GM18858 (cell line): ENCODE measurements at regions not wholly inside any gene's neighbourhood (a gene's known extent, or its start where the extent isn't known, plus 50 kb on each side); places are given as distances from the start of the nearest gene placed in this dataset.

Experiments used
- ATAC-seq: cut with Tn5 transposase; IDR thresholded peaks from one replicate; pipeline ENCODE4 v1.9.1; 2021; ENCODE audit not compliant: unreplicated experiment

DNA sequence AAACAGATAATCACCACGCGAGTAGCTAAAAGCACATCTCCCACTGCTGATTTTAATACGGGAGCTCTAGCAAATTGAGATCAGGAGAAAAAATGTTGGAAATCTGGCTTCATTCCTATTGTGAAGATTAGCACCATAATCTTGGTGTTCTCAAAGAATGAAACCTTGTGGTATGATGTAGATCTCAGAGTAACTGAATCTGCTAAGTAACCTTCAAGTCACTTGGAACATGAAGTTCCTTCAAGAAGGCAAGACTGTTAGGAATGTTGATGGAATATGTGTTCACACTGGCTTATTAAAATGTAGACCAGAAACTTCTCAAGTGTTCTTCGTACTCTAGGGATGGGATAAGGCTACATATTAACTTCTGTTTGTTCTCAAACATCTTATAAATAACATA, 117.4 kb upstream of the CHRM3 start:
- ATAC-seq: no peak

DNA sequence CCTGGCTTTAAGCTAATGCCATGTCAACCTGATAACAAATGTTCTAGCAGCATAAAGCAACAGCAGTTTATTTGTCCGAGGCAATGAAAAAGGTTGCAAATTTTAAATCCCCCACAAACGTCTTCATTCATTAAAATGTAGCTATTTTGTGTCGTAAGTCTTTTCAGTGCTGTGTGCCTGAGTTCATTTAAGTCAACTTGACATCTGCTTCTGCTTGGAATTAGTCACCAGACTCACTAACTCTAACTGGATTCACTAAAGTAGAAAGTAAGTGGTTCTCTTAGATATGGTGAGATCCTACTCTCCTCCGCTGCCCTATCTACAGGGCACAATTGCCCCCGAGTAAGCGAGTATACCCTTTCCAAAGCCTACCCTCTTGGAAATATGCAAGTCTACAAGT, 118.4 kb upstream of the CHRM3 start:
- no peak for ATAC-seq

DNA sequence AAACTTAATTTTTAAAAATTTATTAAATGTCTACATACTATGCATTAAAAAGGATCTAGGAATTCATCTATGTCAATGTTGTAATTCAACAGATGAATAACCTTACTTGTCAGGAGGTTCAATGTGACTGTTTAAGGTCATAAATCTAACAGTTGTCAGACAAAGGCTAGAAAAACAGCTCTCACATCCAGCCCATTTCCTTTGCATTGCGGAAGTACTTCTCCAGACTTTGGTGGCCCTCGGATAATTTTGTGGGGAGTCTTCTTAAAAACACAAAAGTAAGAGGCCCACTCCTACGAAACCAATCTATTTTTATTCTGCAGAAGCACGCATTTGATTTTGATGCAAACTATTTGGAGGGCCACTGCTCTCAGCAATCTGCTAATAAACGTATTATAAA, 122.6 kb upstream of the CHRM3 start:
- ATAC-seq: no peak

DNA sequence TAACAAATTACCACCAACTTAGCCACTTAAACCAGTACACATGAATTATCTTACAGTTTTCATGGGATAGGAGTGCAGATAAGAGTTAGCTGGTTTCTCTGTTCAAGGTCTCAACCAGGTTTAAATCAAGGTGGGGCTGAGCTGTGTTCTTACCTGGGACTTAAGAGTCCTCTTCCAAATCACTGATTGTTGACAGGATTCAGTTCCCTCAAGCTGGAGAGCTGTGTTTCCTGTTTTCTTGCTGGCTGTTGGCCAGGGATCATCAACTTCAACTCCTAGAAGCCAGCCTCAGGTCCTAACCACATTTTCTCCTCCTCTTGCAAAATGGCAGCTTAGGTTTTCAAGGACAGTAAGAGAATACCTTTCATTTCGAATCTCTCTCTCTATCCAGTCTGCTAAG, 123.8 kb upstream of the CHRM3 start:
- ATAC-seq: no peak

DNA sequence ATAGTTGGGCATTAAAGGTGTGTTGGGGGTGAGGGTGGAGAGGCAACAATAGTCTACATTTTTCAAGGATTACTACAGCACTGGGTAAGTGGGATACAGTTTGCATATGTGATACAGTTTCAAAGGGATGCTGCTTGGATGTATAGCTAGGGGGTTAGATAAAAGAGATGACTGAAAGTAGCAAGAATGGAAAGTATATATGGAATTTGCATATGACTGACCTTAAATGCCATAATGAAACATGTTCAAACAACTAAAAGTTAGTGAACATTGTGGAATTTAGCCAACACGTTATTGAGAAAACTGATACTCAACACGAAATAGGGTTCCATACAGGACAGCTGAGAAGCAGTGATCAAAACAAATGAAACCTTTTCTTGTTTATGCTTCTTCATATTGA, 124.8 kb upstream of the CHRM3 start:
- no peak for ATAC-seq

DNA sequence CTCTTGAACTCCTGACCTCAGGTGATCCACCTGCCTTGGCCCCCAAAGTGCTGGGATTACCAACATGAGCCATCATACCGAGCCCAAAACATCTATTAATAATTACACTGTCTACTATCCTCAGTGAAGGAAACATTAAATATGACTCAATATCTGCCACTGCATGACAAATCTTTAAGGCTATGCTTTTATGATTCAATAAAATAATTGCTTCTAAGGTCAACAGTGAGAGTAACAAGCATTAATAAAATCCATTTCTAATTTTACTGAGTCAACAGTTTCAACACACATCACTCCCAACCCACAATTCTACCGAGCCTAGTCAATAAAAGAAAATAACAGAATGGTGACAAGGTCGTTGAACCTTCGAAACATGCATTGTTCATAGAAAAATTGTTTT, 125.5 kb upstream of the CHRM3 start:
- ATAC-seq: no peak

DNA sequence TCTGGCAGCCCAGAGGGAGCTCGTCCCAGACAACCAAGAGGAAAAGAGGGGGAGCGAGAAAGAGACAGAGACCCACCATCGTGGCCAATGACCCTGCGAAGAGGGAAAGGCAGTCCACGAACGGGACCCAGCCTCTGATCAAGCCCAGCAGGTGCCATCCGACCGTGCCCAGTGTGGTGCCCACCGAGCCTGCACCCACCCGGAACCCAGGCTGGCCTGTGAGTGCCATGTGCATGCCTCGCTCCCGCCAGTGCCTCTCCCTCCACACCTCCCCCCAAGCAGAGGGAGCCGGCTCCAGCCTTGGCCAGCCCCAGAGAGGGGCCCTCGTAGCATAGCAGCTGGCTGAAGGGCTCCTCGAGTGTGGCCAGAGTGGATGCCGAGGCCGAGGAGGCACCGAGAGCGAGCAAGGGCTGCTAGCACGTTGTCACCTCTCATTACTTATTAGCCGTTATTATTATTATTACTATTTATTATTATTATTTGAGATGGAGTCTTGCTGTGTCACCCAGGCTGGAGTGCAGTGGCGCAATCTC, 130.7 kb upstream of the CHRM3 start:
- no peak for ATAC-seq

DNA sequence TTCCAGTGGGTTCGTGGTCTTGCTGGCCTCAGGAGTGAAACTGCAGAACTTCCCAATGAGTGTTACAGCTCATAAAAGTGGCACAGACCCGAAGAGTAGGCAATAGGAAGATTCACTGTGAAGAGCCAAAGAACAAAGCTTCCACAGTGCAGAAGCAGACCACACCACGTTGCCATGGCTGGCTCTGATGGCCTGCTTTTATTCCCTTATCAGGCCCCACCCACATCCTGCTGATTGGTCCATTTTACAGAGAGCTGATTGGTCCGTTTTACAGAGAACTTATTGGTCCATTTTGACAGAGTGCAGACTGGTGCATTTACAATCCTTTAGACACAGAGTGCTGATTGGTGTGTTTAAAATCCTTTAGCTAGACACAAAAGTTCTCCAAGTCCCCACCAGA, 131.4 kb upstream of the CHRM3 start:
- no peak for ATAC-seq

DNA sequence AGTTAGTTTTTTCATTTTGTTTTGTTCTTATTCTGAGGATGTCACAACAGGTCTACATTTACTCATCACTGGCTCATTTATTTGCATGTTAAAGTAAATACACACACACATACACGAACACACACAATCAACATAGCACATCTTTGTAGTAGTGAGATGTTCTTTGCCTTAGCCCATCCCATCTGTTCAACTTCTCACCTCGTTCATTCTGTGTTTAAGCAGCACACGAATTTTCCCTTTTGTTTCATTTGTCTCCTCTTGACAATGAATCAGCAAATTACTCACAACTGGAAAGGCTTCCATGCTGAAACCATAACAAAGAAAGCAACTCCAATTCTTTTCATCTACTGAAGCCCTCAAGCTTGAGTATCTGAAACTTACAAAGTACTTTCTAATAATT, 133.3 kb upstream of the CHRM3 start:
- no peak for ATAC-seq

DNA sequence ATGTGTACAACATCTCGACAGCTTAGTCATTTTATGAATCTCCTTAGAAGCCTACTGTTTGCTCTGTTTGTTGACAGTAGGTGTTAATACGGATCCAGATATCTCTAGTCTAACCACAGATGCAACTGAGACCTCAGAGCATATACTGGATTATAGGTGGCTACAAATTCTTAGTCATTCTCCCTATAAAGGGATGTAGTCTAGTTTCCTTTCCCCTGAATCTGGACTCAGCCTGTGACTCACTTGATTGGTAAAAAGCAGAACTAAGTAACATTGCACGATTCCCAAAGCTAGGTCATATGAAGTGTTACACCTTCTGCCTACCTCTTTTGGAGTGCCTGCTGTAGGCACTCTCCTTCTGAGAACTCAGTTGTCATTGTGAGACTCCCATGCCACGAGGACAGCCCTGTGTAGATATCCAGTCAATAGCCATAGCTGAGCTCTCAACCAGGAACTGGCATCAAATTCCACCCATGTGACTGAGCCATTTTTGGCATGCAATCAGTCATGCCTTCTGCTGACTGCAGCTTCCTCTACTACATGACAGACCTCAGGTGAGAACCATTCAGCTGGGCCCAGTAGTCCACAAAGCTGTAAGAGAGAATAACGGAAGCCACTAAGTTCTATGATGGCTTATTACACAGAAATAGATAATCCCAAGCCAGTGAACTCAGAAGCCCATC, 135.9 kb upstream of the CHRM3 start:
- no peak for ATAC-seq

DNA sequence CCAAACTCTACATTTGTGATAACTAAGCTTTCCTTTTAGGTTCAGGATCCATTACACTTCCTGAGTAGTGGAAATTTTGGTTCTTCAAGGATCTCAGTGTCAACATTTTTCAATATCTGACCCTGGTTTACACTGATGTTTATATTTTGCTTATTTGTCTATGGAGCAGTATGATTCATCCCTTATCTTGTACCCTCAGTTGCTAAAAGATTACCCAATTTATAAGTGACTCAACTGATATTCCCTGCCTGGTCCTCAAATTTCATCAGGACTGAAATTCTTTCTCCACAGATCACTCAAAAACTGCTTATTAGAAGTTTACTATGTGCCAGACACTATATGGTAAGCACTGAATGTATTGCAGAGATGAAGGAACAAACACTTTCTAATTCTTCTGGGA, 139.1 kb upstream of the CHRM3 start:
- ATAC-seq: no peak

DNA sequence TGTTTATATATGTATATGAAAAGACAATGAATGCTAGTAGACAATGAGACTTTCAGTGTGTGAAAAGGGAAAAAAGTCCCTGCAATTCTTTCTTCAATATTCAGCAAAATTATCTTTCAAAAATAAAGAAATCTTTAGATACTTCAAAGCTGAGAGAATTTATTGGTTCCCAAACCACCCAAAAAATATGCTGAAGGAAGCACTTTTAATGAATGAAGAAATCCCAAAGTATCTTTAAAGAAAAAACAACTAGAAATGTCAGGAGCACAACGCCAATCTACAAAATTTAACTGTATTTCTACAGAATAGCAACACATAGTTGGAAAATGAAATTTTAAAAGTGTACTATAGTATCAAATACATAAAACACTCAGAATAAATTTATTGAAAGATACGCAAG, 142.3 kb upstream of the CHRM3 start:
- no peak for ATAC-seq

DNA sequence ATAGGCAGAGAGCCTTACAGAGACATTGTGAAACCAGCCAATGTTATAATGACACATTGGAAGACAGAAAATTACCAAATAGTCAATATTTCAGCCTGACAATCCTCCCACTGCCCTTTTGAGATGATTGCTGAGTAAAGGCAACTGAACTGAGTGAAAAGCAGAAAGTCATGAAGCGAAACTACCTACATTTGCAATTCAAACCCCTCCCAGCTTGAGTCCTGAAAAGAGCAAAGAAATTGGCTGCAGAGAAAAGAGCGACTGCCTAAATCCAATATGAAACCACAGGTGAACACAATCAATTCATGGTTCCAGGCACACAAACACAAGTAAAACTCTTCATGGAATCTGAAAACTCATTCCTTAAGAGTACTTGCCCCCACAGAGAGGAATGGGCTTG, 143.4 kb upstream of the CHRM3 start:
- no peak for ATAC-seq

DNA sequence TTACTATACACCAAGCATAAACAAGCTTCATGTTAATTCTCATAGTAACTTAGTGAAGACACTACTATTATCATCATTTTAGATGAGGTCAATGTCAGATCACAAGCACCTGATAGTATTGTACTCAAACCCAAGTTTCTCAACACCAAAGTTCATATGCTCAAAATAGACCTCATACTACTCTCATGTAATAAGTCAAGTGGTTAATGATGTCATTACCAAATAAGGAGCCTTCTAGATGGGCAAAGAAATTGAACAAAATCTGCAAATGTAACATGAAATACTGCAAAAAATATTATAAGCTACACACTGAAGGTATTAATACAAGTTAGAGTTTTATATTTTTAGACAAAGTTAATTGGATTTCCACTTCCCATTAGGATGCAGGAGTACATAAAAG, 144.0 kb upstream of the CHRM3 start:
- no peak for ATAC-seq

DNA sequence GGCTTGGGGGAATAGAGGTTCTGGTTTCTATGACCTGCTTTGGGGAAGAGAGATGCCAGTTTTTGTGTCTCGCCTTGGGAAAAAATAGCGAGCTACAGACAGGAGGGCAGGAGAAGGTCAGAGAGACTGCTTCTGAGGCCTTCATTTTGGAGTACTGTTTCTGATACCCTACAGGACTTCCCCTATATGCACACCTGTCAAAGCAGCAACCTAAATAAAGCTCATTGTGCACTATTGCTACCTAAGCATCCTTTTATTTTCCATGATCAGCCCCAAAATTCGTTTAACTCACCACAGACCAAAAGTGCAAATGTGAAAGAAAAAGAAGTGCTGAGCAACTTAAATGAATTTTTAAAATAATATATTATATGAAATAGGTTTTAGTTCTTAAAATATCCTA, 145.6 kb upstream of the CHRM3 start:
- no peak for ATAC-seq

DNA sequence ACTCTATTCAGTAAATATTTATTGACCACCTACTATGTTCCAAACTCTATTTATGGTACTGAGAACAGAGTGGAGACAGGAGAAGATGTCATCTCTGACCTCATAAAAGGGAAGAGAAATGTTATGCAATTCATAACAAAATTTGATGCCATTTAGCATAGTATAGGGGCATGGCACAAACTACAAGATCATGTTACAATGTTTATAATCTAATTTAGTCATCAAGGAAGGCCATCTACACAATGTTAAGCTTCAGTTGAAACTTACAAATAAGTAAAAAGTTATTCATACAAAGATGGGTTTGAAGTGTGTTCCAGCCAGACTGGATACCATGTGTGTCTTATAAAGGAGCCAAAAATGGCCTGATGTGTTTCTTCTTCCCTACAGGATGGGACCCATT, 146.8 kb upstream of the CHRM3 start:
- no peak for ATAC-seq

DNA sequence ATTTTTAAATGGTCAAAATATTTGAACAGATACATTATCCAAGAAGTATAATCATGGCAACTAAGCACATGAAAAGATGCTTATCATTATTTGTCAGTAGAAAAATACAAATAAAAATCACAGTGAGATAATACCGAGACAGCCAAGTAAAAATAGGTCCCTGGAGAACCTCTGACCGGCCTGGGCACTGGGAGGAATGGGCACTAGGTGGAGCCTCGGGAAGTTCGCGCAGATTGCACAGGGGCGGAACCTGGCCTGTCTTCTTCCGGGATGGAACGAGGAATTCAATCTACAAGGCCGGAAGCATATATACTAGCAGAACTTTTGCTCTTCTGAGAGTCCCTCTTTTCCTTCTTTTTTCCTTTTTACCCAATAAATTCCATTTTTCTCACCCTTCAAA, 148.5 kb upstream of the CHRM3 start:
- no peak for ATAC-seq

DNA sequence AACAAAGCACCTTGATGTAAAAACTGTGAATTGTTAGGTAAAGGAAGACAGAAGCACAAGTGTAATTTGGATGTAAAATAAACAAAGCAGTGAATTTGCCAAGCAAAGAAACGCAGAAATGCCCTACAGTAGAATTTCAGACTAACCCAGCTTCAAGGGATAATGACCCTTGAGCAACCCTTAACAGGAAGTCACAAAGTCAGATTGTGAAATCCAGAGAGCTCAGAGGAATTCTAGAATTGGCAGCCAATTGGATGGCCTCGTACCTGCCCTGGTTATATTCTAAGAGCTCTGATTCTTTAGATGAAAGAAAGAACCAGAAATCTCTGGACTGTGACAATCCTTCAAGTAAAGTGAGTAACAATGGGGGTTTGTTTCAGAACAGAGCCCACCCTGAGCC, 152.7 kb upstream of the CHRM3 start:
- ATAC-seq: no peak

DNA sequence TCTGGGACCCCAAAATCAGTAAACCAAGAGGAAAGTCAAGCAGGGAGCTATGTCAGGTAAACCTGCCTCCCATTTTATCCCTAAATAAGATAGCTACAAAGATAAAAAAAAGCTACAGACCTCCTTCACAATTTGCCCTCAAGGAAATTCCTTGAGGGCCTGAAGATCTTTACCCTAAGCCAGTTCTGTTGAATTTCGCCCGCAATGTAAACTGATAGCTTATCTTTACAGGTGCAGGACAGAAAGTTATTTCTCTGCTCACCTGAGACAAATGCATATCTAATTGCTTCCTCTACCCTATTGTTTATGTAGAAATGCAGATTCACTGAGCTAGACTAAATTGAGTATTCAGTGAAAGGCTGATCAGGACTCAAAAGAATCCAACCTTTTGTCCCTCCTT, 153.4 kb upstream of the CHRM3 start:
- no peak for ATAC-seq

DNA sequence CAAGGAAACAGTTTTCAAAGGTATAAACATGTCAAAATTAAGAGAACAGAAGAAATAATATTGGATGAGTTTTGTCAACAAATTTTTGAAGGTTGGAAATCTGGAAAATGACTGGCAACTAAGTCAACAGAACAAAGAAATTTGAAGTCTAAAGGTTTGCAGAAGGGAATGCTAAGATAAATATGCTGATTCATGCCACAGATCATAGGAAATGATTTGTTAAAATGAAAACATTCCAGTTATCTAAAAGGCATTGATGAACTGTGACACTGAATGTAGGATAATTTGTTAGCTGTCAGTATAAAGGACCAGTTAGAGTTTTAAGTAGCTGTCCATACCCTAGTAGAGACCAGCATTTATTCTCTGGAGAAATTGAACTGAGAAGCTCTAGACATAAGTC, 157.9 kb upstream of the CHRM3 start:
- ATAC-seq: no peak

DNA sequence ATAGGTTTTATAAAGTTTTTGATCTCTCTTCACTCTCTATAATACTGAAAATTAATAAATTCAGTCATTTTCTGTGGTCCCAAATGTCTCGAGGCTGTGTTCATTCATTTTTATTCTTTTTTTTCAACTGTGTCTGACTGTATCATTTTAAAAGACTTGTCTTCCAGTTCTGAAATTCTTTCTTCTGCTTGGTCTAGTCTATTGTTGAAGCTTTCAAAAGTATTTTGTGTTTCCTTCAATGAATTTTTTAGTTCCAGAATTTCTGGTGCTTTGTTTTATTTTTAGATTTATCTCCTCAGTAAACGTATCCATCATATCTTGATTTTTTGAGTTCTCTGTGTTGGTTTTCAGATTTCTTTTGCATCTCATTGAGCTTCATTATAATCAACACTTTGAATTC, 161.0 kb upstream of the CHRM3 start:
- ATAC-seq: no peak

DNA sequence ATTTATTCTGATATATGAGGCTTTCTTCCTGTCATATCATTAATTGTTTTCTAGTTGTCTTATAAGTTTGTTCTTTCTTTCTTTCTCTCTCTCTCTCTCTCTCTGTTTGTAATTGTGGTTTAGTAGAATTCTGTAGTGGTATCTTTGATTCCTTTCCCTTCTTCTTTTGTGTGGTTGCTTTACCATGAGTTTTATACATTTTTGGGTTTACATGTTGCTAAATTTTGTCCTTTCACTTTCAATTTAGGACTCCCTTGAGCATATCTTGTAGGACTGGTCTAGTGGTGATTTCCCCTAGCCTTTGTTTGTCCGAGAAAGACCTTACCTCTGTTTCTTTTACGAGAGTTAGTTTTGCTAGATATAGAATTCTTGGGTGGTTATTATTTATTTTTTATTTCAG, 162.3 kb upstream of the CHRM3 start:
- no peak for ATAC-seq

DNA sequence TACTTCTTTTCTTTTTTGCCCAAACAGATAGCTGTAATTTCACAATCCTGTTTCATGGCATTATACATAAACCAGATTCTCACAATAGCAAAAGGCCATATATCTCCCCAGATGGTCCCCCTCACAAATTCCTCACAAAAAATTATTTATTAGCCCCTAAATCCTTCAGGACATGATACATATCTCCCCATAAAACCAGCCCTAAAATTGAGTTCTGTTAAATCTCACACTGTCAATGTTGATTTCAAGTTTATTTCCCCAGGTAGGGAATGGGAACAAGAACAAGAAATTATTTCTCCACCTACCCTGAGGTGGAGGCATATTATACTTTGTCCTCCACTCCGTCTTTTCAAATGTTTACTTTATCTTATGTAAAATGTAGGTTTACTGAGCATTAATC, 163.4 kb upstream of the CHRM3 start:
- no peak for ATAC-seq
